ENCODE measurements at regions not wholly inside any gene's neighbourhood (a gene's known extent, or its start where the extent isn't known, plus 50 kb on each side); places are given as distances from the start of the nearest gene placed in this dataset.

DNA sequence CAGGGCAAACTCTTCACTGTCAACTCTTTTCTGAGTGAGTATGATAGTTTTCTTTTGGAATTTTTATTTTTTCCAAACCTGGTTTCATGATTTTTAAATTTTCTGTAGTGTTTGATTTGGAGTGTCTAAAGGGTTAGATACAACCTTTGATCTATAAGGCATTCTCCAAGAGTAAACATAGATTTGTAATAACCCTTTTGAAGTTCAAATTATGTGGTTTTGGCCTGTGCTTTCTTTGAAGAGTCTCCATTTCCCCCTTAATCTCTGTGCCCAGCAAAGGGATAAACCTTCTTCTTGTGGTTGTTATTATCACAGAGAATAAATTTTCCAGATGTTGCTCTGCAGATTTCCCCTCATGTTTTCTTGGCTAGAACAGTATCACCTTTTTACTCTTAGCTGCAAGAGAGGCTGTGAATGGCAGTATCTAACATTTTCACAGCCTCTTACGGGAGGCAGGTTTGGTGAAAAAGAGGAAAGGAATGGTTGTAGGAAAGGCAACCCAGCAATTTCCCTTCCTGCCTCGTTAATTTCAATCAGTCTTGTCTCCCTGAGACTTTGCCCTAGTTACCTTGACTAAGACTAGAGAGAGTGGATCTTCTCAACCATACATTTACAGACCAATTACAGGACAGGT, 83.3 kb upstream of the AKIRIN2 start:
- TF ChIP-seq, protein P1, sequence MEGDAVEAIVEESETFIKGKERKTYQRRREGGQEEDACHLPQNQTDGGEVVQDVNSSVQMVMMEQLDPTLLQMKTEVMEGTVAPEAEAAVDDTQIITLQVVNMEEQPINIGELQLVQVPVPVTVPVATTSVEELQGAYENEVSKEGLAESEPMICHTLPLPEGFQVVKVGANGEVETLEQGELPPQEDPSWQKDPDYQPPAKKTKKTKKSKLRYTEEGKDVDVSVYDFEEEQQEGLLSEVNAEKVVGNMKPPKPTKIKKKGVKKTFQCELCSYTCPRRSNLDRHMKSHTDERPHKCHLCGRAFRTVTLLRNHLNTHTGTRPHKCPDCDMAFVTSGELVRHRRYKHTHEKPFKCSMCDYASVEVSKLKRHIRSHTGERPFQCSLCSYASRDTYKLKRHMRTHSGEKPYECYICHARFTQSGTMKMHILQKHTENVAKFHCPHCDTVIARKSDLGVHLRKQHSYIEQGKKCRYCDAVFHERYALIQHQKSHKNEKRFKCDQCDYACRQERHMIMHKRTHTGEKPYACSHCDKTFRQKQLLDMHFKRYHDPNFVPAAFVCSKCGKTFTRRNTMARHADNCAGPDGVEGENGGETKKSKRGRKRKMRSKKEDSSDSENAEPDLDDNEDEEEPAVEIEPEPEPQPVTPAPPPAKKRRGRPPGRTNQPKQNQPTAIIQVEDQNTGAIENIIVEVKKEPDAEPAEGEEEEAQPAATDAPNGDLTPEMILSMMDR (conservative IDR thresholded peaks at IDR 0.05 in 1 of 2, IDR thresholded peaks at IDR 0.05 in 1 of 2; ENCODE audit: extremely low read depth in 1 of 2, insufficient read depth in 1 of 2, low read depth in 1 of 2, low read length in 2 of 2) = no peak
- TF ChIP-seq EZH2 (IDR thresholded peaks at IDR 0.05; ENCODE audit: borderline replicate concordance, low read length) = no peak
